ENCODE measurements at regions not wholly inside any gene's neighbourhood (a gene's known extent, or its start where the extent isn't known, plus 50 kb on each side); places are given as distances from the start of the nearest gene placed in this dataset.

- Histone ChIP-seq H3K27me3 (ENCODE audit: low read length) (no peaks in the 10 kb centered on the region), H2AFZ (ENCODE audit: low read length) (no peak overlapping the region), H3K4me1 (ENCODE audit: insufficient read depth, low read length) (no peaks in the 10 kb centered on the region), H4K20me1 (ENCODE audit: low read length) (no peaks in the 10 kb centered on the region), H3F3A (ENCODE audit: low read length, unreplicated experiment) (no peaks in the 10 kb centered on the region), H3K36me3 (ENCODE audit: low read depth, low read length) (no peaks in the 10 kb centered on the region), H3K9me3 (ENCODE audit: low read length) (no peaks in the 10 kb centered on the region), H3K9me2 (replicated peaks; ENCODE audit: low read length) (no peaks in the 10 kb centered on the region), H3K9ac (ENCODE audit: low read length) (no peak overlapping the region), H3K79me2 (ENCODE audit: low read length) (no peaks in the 10 kb centered on the region), H3K4me2 (ENCODE audit: low read length) (no peak overlapping the region), H3K4me3 (ENCODE audit: low read length) (no peak overlapping the region), H3K27ac (ENCODE audit: low read length) (no peak overlapping the region)
- no TSS peak for BruUV-seq (replicated peaks)
- TF ChIP-seq EZH2 (IDR thresholded peaks at IDR 0.05; ENCODE audit: low read length, unreplicated experiment) (no peak), EZH2phosphoT487 (IDR thresholded peaks at IDR 0.05; ENCODE audit: borderline replicate concordance, low read length) (no peak), CTCF (conservative IDR thresholded peaks at IDR 0.05; ENCODE audit: low read depth, low read length) (no peak)
- intact Hi-C loops (cut with micrococcal nuclease) = no loop called here
- ChIA-PET POLR2A (ENCODE audit: unreplicated experiment) (no interaction called here), CTCF (no interaction called here)
- DNase-seq = no peak
- ATAC-seq = no peak
Measured at GRCh38 chrX:155718972-155719586, 106.3 kb upstream of the TMLHE start.

DNA sequence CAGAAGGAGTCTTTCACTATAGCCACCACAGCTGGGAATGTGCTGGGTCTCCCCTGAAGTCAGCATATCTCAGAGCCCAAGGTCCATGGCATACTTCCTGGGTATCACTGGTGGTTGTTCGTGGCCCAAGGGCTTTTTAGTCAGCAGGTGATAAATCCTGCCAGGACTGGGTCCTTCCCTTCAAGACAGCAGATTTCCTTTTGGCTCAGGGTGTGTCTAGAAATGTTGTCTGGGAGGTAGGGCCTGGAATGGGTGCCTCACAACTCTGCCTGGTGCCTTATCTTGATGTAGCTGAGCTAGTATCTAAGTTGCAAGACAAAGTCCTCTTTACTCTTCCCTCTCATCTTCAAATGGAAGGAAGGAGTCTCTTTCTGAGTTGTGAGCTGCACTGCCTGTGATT lies 102.4 kb upstream of the TMLHE start:
- no peak for DNase-seq
- H3K4me1 ChIP-seq (ENCODE audit: insufficient read depth, low read length) = no peaks in the 10 kb centered on the region
- no peak overlapping the region for H2AFZ ChIP-seq (ENCODE audit: low read length)
- H3K27me3 ChIP-seq (ENCODE audit: low read length) = no peaks in the 10 kb centered on the region
- no peak for ATAC-seq
- H3K79me2 ChIP-seq (ENCODE audit: low read length) = no peaks in the 10 kb centered on the region
- intact Hi-C loops (cut with micrococcal nuclease) = no loop called here
- no peaks in the 10 kb centered on the region for H3K9me3 ChIP-seq (ENCODE audit: low read length)
- H4K20me1 ChIP-seq (ENCODE audit: low read length) = no peaks in the 10 kb centered on the region
- no peak overlapping the region for H3K4me3 ChIP-seq (ENCODE audit: low read length)
- no peaks in the 10 kb centered on the region for H3F3A ChIP-seq (ENCODE audit: low read length, unreplicated experiment)
- no TSS peak for BruUV-seq (replicated peaks)
- H3K36me3 ChIP-seq (ENCODE audit: low read depth, low read length) = no peaks in the 10 kb centered on the region
- ChIA-PET POLR2A (ENCODE audit: unreplicated experiment) (no interaction called here), CTCF (no interaction called here)
- H3K9me2 ChIP-seq (replicated peaks; ENCODE audit: low read length) = no peaks in the 10 kb centered on the region
- no peak overlapping the region for H3K27ac ChIP-seq (ENCODE audit: low read length)
- H3K9ac ChIP-seq (ENCODE audit: low read length) = no peak overlapping the region
- TF ChIP-seq EZH2phosphoT487 (IDR thresholded peaks at IDR 0.05; ENCODE audit: borderline replicate concordance, low read length) (no peak), CTCF (conservative IDR thresholded peaks at IDR 0.05; ENCODE audit: low read depth, low read length) (no peak)
- H3K4me2 ChIP-seq (ENCODE audit: low read length) = no peak overlapping the region

DNA sequence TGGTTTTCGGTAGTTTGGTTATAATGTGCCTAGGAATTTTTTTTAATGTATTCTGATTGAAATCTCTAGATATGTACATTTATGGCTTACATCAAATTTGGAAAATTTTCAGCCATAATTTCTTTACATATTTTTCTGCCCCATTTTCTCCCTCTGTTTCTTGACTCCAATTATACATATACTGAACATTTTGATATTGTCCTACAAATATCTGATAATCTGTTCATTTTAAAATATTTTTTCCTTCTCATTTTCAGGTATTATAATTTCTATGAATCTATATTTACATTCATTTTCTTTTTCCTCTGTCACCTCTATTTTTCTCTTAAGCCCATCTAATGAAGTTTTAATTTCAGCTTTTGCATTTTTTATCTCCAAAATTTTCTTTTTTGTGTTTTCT lies 82.7 kb upstream of the TMLHE start:
- no peaks in the 10 kb centered on the region for H3K27me3 ChIP-seq (ENCODE audit: low read length)
- no peaks in the 10 kb centered on the region for H3K79me2 ChIP-seq (ENCODE audit: low read length)
- ChIA-PET CTCF (no interaction called here), POLR2A (ENCODE audit: unreplicated experiment) (no interaction called here)
- H3F3A ChIP-seq (ENCODE audit: low read length, unreplicated experiment) = no peaks in the 10 kb centered on the region
- no peaks in the 10 kb centered on the region for H3K9me2 ChIP-seq (replicated peaks; ENCODE audit: low read length)
- no peak overlapping the region for H3K4me3 ChIP-seq (ENCODE audit: low read length)
- no peak overlapping the region for H2AFZ ChIP-seq (ENCODE audit: low read length)
- H3K9ac ChIP-seq (ENCODE audit: low read length) = no peak overlapping the region
- intact Hi-C loops (cut with micrococcal nuclease) = no loop called here
- ATAC-seq (no peak), DNase-seq (no peak)
- no peaks in the 10 kb centered on the region for H3K4me1 ChIP-seq (ENCODE audit: insufficient read depth, low read length)
- no peak for TF ChIP-seq CTCF (conservative IDR thresholded peaks at IDR 0.05; ENCODE audit: low read depth, low read length)
- no peak overlapping the region for H3K27ac ChIP-seq (ENCODE audit: low read length)
- H3K9me3 ChIP-seq (ENCODE audit: low read length) = no peaks in the 10 kb centered on the region
- no peaks in the 10 kb centered on the region for H3K36me3 ChIP-seq (ENCODE audit: low read depth, low read length)
- H4K20me1 ChIP-seq (ENCODE audit: low read length) = no peaks in the 10 kb centered on the region
- H3K4me2 ChIP-seq (ENCODE audit: low read length) = no peak overlapping the region
- BruUV-seq (replicated peaks) = no TSS peak
